ENCODE measurements at regions not wholly inside any gene's neighbourhood (a gene's known extent, or its start where the extent isn't known, plus 50 kb on each side); places are given as distances from the start of the nearest gene placed in this dataset.

DNA sequence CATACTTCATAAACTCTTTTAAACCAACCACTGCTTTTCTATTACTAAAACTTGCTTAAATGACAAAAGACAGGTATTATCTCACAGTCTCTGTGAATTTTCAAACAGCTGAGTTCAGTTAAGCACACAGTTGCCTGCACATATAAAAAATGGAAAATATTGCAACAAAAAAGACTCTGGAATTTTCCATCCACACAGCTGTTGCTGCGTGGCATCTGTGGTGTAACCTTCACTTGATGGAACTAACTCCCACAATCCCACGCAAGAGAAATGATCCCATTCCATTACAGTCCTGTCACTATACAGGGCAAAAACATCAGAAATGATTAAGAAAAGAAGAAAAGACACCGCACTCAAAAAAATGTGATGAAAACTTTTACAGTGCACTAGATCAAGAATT, 149.8 kb upstream of the TBL1X start:
- peak in 1 of 4 donors; percentile 26 for TF ChIP-seq POLR2AphosphoS5 (IDR thresholded peaks at IDR 0.05)
- TF ChIP-seq CTCF (IDR thresholded peaks at IDR 0.05): no peak
